ENCODE measurements at regions not wholly inside any gene's neighbourhood (a gene's known extent, or its start where the extent isn't known, plus 50 kb on each side); places are given as distances from the start of the nearest gene placed in this dataset.

DNA sequence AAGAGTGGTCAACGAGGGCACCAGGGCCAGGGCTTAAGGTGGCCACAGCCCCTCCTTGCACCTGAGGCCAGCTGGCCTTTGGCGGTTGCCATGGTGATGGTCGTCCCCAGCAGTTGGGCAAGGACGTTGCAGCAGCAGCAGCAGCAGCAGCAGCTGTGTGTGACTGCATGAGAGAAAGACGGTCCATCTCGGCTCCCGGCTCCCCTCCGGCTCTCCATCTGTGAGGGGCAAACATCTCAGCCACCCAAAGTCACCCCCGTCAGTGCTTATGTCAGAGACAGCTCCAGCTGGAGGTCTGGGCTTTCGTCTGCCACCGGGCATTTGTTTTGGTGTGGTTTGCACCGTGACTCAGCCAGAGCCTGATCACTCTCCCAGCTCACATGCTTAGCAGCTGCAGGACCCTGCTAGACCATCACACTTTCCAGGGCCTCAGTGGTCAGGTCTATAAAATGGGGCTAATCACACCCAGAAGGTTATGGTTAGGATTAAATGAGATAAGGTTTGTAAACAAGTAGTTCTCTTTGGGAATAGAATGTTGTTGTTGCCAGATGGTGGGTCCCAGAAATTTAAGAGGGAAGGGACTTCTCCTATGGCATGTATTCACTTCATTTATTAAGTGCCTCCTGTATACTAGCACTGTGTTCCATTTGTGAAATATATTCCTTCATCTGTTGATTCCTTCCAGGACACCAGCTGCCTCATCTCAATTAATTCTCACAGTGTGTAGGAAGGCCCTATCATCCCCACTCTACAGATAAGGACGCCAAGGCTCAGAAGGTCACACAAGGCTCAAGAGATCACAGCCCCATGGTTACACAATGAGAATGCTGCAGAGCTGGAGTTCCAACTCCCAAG is 212.6 kb upstream of the LHX5 start:
- peak; percentile 83 for DNase-seq

DNA sequence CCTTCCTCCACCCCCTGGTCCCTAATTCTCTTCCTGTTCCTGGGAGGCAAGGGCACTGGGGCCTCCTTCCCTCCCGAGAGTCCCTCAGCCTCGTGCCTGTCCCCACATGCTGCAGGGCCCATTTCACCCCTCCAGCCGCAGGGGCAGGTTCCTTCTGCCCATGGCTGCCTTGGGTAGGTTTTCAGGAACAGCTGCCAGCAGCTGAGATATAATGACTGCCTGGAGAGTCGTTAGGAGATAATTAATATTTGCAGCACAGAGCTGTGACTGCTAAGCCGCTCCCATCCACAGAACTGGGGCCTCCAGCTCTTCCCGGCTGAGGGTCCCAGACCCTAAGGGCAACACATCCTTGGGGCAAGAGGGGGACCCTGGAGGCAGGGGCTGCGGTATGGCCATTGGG is 211.9 kb upstream of the LHX5 start:
- DNase-seq, result peak; percentile 86

DNA sequence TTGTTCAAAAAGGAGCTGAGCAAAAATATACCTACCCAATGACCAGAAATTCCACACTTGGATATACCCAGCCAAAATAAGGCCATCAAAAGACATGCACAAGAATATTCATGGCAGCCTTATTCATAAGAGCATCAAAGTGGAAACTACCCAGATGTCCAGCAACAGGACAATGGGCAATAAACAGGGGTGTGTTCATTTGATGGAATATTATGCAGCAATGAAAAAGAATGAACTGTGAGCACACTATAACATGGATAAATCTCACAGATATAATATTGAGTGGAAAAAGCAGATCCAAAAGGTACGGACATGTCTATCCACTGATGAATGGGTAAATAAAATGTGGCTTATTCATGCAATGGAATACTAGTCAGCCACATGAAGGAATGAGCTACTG is 209.2 kb upstream of the LHX5 start:
- DNase-seq, result no peak

DNA sequence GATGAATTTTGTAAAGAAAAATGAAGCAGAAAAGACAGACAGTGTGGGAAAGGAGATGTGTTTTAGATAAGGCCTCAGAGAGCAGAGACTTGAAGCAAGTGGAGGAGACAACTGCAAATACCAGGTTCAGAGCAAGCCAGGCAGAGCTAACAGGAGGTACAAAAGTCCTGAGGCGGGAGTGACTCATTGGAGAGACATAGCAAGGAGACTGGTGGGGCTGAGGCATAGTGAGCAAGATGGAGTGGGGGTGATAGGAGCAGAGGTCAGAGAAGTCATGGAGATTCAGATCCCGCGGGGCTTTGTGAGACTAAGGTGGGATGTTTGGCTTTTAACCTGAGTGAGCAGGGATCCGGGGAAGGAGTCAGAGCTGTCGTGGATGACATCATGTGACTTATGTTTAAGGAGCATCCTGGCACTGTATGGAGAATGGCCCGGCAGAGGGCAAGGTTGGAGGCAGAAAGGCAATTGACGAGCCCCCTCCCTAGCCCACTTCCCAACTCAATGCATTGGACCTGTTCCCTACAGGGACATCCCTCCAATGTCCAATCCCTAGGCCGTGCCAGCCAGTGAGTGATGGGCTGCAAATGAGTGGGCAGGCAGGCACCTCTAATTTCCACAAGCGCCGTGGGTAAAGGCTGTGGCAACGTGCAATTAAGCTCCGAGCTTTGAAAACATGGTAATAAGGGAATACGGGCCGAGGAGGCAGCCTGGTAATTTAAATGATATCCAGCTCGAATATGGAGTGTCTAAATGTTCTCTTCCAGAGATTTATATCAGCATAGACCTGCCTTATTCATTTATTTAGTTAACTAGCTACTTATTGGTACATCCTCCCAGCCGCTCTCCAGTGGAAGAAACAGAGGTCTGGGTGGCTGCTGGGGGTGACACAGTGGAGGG is 206.8 kb upstream of the LHX5 start:
- no peak for DNase-seq

DNA sequence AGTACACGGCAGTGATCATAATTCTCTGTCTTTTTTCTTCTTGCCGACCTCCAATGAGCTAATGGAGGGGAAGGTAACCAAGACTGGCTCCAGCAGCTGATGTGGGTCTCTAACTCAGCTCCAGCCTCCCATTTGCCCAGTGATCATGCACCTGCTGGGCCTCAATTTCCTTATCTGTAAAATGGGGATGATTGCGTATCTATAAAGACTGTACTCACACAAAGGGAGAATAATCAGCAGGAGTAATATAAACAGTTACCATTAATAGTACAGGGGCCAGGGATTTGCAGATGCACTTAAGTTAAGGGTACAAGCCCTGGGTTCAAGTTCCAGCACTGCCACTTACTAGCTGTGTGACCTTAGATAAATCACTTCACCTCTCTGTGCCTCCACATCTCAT is 204.9 kb upstream of the LHX5 start:
- no peak for DNase-seq

DNA sequence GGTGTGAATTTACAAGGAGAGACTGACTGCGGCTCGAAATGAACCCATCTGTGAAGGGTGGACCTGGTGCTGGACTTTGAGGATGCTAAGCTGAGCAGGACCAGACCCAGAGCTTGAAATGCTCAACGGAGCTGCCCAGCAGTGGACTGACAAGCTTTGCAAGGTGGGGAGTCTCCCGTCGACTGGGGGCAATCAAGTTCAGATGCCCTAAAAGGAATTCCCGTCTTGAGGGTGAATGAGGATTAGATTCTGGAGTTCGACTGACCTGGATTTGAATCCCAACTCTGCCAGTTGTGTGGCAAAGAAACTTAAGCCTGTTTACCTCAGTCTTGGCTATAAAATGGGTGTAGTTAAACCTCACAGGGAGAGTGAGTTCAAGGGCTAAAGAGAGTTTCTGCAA is 204.4 kb upstream of the LHX5 start:
- DNase-seq, result no peak

DNA sequence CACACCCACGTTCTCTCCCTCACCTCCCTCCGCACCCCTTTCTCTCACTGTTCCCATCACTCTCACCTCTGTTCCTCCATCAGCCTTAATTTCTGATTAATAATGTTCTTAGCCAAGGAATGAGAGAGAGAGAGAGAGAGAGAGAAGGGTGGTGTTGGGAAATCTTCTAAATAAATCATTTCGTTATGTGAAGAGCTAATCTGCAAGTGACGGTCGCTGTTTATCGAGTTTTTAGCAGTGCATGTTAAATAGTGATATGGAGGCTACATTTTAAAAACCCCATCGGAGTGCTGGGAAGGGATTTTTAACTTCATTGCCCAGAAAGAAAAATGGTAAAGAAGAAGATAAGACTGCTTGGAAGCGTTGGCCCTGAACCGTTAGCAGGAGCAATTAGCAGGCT is 203.3 kb upstream of the LHX5 start:
- no peak for DNase-seq

DNA sequence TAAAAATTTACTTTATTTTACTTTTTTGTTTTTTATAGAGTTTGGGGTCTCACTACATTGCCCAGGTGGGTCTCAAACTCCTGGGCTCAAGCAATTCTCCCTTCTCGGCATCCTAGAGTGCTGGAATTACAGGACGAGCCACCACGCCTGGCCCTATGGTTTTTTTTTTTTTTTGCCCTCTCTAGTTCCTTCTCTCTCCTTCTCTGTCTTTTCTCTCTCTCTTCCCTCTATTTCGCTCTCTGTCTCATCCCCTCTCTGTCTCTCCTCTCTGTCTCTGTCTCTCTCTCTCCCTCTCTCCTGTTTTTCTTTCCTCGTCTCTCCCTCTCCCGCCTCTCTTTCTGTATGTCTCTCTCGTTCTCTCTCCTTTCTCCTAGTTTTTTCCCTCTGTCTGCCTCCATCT is 202.6 kb upstream of the LHX5 start:
- DNase-seq, result no peak

DNA sequence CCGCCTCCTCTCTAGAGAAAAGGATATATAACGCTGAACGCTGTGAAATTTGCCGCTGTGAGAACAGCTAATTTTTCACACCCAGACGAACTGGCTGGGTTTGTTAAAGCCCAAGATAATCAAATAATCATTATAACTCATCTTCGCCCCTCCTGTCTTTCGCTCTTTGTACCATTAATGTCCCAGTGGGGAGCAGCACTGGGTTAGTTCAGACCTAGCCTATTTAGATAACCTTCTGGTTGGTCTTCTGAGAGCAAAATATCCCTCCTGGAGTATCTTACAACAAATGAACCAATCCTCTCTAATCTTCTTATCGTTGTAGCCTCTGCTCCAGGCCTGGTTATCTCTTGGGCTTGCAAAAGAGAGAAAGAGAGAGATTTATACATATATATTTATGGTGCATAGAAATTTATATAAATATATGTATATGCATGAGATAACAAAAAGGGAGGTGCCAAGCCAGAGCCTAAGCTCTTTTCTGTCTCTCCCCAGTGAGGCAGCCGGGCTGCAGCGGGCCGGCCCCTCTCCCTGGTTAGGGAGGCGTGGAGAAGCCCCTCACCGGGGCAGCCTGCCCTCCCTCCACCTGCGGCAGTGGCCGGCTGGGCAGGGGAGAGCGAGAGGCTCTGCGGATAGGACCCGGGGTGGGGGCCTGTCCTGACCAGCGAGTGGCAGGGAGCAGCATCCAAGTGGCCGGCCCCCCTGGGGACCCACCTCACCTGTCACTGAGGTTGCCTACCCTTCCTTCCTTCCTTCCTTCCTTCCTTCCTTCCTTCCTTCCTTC is 202.0 kb upstream of the LHX5 start:
- DNase-seq, result no peak

DNA sequence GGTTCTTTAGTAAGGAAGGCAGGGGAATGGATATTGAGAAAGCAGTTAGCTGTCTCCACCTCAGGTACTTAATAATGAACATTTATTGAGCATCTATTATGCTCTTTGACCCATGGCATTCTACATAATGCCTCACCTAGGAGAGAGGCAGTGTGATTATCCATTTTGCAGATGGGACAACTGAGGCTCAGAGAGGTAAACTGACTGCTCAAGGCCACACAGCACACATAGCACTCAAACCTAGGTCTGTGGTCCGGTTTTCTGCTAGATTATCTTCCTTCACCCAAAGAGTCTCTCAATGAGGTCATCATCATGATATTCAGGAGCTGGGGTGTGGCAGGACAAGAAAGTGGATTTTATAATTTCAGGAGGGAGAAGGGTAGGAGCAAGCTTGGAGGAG is 199.1 kb upstream of the LHX5 start:
- no peak for DNase-seq

DNA sequence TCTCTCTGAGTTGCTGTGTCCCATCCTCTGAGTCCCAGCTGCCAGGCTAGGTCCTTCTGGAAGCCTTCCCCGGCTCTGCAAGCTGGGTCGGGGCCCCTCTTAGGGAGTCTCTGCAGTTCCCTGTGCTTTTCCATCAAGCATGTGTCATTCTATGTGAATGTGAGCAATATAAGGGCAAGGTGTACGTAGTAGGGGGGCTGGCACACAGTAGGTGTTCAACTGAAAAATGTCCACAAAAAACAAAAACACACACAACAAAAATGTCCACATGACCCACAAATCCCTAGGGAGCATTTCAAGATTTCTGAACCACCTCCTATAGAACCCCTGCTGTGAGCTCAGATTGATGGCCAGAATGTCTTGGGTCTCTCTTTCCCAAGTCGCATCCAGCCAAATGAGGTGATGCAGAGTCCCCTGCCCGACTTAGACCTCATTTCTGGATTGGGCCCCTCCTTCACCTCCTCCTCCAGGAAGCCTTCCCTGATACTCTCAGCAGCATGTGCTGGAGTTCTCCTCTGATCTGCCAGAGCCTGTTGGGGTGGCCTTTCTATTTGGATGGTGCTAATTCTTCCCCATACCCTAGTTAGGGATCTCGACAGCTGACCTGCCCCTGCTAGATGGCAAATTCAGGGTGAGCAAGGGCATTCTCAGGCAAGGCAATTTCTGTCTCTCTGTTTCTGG is 196.1 kb upstream of the LHX5 start:
- no peak for DNase-seq

DNA sequence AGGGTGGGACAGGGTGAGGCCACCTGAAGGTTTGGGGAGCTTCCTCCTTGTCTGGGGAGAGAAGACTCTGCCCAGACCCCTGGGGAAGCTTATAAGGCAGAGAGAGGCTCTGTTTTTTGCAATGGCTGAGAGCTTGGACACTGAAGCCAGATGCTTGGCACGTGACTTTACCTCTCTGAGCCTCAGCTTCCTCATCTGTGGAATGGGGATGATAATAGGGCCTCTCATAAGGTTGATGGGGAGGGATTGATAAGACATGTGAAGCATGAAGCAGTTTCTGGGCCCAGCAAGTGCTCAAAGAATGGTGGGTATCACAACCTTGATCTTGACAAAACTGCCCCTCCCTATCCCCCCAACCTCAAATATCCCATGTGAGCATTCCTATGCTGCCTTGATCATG is 195.4 kb upstream of the LHX5 start:
- no peak for DNase-seq

DNA sequence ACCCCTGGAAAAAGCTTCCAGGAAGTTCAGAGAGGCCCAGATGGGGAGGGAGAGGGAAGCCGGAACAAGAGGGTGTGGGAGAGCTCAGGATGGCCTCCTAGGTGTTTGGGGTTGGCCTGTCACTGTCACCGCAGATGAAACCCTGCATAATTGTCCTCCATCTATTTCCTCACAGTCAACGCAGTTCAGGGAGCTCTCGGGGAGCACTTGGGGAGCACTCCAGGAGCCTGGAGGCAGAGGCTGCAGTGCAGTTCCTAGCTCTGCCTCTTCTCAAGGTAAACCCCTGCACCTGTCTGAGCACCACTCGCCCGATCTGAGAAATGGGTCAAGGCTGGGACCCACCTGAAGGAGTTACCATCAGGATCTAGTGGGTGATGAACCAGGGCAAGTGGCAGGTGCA is 194.6 kb upstream of the LHX5 start:
- no peak for DNase-seq

DNA sequence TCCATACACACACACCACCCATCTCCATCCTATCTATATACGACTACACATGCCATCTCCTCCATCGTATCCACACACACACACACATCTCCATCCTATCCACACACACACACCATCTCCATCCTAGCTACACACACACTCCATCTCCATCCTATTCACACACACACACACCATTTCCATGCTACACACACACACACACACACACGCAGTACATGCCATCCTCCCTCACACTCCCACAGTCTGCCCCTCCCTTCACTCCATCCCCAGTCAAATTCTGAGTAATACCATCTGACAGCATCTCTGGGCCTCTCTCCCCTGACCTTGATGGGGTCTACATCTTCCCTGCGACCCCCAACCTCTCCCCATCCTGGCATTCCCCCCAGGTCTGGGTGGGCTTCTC is 193.8 kb upstream of the LHX5 start:
- no peak for DNase-seq

DNA sequence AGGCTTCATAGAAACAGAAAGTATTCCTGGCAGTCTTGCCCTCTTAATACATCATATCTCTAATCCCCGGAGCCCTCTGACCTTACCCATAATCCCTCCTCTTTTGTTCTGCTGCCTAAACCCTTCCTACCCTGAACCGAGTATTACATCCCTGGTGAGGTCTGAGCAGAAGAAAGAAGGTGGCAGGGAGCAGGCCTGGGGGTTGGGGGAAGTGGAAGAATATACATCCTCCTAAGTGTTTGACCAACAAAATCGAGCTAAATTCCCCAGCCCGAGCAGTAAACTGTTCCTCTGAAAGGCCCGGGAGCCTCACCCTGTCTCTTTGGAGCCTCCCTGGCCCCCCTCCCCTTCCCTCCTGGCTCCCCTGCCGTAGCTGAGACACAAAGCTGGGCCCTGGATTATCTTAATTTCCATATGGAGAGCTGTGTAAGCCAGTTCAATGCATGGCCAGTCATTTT is 192.6 kb upstream of the LHX5 start:
- DNase-seq, result no peak

DNA sequence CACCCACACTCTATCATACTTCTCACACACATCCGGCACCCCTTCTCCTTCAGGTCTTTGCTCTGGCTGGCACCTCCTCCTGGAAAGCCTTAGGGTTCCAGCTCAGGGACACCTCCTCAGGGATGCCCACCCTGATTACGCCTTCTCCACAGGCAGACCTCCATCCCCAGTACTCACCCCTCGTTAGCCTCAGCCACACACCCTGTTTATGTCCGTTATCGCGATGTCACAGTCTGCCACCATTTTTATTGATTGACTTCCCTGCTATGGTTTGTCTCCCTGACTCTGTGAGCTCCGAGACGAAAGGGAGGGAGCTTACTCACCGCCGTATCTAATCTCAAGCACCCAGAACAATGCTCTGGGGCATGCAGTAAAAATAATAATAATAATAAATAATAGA is 191.7 kb upstream of the LHX5 start:
- no peak for DNase-seq

DNA sequence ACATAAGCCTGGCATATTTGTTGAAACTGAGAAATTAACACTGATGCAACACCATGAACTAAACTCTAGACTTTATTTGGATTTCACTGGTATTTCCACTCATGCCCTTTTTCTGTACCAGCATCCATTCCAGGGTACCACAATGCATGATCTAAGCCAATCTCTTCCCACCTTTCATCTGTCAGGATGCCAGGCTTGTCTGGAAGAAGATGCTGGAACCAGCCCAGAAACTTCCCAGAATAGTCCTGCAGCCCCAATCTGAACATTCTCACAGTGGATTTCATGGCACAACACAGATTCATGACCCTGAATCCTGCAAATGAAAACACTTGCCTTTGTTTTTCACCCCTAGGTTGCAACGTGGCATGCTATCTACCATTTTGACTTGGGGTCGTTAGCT is 189.3 kb upstream of the LHX5 start:
- no peak for DNase-seq

DNA sequence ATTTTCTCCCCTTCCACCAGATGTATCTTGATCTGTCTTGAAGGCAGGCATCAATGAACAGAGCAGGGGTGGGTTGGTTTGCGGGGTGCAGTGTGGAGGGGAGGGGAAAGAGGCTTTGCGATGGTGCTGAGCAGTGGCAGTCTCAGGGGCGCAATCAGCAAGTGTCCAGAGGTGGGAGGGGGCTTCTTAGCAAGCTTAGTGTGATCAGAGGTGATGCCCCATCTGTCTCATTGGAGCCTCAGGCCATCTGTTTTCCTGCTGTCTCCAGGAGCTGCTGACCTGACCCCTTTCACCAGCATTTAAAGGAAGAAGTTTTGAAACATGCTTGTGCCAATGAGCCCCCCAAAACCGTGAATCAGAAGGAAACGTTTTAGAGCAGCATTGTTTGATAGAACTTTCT is 187.7 kb upstream of the LHX5 start:
- no peak for DNase-seq

DNA sequence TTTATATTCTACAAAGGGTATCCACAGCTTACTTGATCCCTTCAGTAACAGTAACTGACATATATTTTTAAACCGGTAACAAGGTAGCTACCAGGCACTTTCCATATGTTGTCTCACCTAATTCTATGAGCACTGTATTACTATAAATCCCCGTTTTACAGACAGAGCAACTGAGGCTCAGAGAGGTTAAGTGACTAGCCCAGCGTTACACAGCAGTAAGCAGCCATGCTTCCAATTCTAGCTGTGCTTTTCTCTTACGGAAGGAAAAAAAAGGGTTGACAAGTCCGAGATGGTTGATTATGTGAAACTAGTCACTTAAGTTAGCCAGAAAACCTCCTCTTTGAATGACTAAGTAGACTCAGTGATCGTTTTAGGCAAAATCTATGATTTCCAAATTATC is 187.3 kb upstream of the LHX5 start:
- DNase-seq, result no peak

DNA sequence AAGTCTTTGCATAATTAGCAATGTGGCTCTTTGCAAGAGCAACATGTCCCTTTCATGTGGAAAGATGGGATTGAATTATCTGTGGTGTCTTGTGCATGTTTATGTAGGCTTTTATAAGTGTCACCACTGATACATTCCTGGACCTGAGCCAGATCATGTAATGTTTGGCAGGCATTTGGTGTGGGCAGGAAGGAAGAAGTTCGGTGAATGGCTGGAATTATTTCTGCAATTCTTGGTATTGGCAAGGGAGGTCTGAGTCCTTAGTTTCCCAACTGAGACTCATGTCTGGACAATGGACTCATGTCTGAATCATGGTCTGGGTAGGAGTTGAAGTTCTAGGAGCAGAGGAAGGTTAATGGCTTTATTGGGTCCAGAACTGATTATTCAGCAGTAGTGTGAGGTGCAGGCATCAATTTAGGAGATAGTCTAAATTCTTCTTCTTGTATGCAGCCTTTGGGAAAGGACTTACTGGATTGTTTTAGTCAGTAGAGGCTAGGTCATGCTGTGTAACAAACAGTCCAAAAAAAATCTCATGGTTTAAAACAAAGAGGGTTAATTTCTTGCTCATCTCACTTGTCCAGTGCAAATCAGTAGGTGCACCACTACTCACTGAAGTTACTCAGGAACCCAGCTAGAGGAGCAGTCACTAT is 186.5 kb upstream of the LHX5 start:
- peak; percentile 22 for DNase-seq

DNA sequence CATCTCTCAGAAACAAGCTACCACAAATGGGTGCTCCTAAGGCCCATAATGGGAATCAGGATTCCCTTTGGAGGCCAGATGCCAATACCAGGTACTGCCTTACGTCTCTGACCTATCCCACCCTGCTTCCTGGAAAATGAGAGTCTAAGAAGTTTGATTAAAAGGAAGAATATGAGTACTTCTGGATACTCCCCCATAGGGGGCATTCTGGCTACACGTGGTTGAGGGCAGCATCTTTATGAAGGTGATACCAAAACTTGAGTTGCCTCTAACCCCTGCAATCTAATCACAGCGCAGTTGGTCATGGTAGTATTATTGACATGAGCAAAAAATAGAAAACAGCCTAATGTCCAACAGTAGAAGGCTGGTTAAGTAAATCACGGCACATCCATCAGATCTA is 184.2 kb upstream of the LHX5 start:
- no peak for DNase-seq

DNA sequence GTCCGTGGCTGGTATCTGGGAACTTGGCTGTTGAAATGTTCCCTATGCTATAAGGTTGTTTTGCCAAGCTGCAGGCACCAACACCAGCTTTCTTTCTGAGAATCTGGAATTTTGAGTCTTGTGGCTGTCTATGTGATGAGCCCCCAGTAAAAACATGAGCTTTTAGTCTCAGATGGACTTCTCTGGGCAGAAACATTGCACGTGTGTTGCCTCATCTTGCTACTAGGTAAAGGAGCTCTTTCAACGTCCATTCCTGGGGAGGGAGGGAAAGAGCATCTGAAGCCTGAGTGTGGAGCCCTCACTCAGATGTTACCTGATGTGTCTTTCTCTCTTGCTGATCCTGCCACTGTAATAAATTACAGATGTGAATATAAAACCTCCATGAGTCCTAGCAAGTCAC is 183.8 kb upstream of the LHX5 start:
- no peak for DNase-seq

All from NCI-H2171 (cell line).